ENCODE measurements at regions not wholly inside any gene's neighbourhood (a gene's known extent, or its start where the extent isn't known, plus 50 kb on each side); places are given as distances from the start of the nearest gene placed in this dataset.
A peak's percentile ranks its signal among the peaks of the same experiment; 100 is the strongest.

DNA sequence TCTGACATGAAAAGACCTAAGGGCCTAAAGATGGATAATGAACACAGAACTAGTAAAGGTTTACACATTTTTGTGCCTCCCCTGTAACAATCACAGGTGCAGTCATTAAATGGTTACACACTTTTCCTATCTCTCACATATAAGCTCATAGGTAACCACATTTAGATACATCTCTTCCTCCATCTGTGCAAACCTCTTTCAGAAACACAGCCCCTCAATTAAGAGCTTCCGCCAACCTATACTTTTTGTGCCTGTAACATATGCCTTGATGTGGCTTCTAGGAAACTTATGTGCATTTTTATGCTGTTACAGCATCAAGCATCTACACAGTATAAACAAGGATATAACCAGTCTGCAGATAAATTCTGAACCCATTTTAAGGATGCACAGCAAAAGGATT, 643.3 kb downstream of the BCL11A start:
- ChIA-PET POLR2A (no interaction called here), CTCF (interaction anchor here (0.5 to 0.6 kb wide), 2 partner anchors 114 to 705 kb away, joined by 3 read pairs; no protein-coding TSS in a partner anchor)
- intact Hi-C loops (cut with micrococcal nuclease): no loop called here
- Mint-ChIP-seq H3K27me3 (no peaks in the 10 kb centered on the region), H3K27ac (no peak overlapping the region), H3K4me3 (no peak overlapping the region), H3K36me3 (no peaks in the 10 kb centered on the region), H3K9me3 (no peaks in the 10 kb centered on the region), H3K4me1 (ENCODE audit: low read depth) (peaks cover 5% of the 10 kb centered on the region)
- no peak for DNase-seq

- H3K9me3 Mint-ChIP-seq: no peaks in the 10 kb centered on the region
- intact Hi-C loops (cut with micrococcal nuclease): no loop called here
- H3K36me3 Mint-ChIP-seq: no peaks in the 10 kb centered on the region
- ChIA-PET POLR2A (no interaction called here), CTCF (no interaction called here)
- H3K4me1 Mint-ChIP-seq (ENCODE audit: low read depth): peaks cover 5% of the 10 kb centered on the region
- H3K27me3 Mint-ChIP-seq: no peaks in the 10 kb centered on the region
- no peak overlapping the region for H3K4me3 Mint-ChIP-seq
- H3K27ac Mint-ChIP-seq: no peak overlapping the region
- no peak for DNase-seq
Observed at GRCh38 chr2:59909147-59909546, 644.3 kb downstream of the BCL11A start.

DNA sequence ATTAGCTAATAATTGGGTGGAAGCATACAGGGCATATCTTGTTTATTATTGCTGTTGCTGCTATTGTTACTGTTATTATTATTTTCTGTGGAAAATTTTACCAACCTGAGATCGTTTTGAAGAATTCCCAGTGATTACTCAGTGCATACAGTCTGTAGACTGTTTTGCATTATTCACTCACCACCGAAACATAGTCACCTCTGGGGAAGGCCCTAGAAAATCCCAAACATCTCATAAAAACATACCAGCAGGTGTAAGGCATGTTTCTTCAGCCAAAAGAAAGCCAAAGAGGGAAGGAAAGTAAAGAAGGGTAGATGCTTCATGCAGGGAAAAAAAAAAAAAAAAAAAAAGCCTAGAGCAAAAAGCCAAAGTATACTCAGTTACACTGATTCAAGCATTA, 647.7 kb downstream of the BCL11A start:
- no peak for DNase-seq
- no peak overlapping the region for H3K4me3 Mint-ChIP-seq
- POLR2A ChIA-PET: no interaction called here
- H3K36me3 Mint-ChIP-seq: no peaks in the 10 kb centered on the region
- H3K27ac Mint-ChIP-seq: no peak overlapping the region
- H3K27me3 Mint-ChIP-seq: no peaks in the 10 kb centered on the region
- H3K4me1 Mint-ChIP-seq (ENCODE audit: low read depth): peaks cover 5% of the 10 kb centered on the region
- CTCF ChIA-PET: no interaction called here
- H3K9me3 Mint-ChIP-seq: no peaks in the 10 kb centered on the region
- intact Hi-C loops (cut with micrococcal nuclease): no loop called here

DNA sequence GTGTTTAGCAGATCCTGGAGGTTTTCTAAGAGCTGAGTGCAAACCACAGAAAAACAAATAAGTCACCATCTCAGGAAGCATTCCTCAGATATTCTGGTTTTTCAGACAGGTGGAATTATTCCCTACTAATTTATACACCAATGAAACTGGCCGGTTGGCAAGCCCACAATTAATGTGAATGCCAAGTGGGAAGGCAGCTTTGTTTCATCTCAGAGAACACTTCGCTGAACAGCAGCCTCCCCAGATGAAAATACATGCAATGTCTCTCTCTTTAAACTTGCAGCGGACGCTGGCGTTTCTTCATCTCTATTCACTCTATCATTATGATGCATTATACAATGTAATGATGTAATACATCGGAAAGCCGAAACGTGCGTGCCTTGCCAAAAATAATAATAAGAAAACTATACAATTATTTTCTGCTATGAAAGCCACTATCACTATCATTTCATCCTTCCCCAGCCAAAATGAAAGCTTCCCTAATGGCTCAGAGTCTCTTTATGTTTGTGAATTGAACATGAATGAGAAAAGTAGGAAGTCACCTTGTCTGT, 649.4 kb downstream of the BCL11A start:
- H3K4me3 Mint-ChIP-seq: no peak overlapping the region
- ChIA-PET CTCF (no interaction called here), POLR2A (no interaction called here)
- H3K27me3 Mint-ChIP-seq: no peaks in the 10 kb centered on the region
- intact Hi-C loops (cut with micrococcal nuclease): no loop called here
- H3K36me3 Mint-ChIP-seq: no peaks in the 10 kb centered on the region
- H3K27ac Mint-ChIP-seq: no peak overlapping the region
- no peaks in the 10 kb centered on the region for H3K9me3 Mint-ChIP-seq
- DNase-seq: no peak
- H3K4me1 Mint-ChIP-seq (ENCODE audit: low read depth): peaks cover 2% of the 10 kb centered on the region

DNA sequence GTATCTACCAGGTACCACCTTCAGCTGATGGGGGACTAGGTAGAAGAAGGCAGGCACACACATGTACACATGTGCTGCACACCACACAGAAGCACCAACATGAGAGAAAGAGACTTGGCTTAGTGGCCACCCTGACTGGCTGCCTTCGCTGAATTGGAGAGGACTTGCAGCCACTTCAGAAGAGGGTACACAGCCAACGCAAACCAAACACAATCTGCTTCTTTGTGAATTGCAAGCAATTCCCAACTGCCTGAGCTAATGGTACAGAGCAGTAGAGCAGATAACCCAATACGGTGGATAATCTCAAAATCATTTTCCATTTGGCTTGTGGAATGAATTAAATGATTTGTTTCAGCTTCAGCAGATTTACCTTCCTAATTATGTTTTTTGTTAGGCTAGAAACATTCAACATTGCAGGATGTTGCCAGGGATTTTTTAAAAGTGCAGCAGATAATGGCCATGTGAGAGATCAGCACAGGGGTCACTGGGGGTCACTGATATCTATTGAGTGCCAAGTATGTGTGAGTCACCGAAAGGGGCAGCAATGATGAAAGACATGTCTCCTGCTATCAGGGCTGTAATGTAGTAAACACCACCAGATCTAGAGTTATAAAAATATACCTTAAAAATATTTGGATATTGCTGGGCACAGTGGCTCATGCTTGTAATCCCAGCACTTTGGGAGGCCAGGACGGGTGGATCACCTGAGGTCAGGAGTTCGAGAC, 652.6 kb downstream of the BCL11A start:
- DNase-seq: no peak
- no peaks in the 10 kb centered on the region for H3K27me3 Mint-ChIP-seq
- ChIA-PET CTCF (no interaction called here), POLR2A (no interaction called here)
- H3K9me3 Mint-ChIP-seq: no peaks in the 10 kb centered on the region
- H3K27ac Mint-ChIP-seq: no peak overlapping the region
- no peaks in the 10 kb centered on the region for H3K36me3 Mint-ChIP-seq
- no peak overlapping the region for H3K4me3 Mint-ChIP-seq
- intact Hi-C loops (cut with micrococcal nuclease): no loop called here
- peaks cover 4% of the 10 kb centered on the region for H3K4me1 Mint-ChIP-seq (ENCODE audit: low read depth)

GRCh38 chr2:59899692-59900091, 653.8 kb downstream of the BCL11A start:
- H3K9me3 Mint-ChIP-seq: no peaks in the 10 kb centered on the region
- no peaks in the 10 kb centered on the region for H3K36me3 Mint-ChIP-seq
- POLR2A ChIA-PET: no interaction called here
- H3K4me1 Mint-ChIP-seq (ENCODE audit: low read depth): peaks cover 4% of the 10 kb centered on the region
- CTCF ChIA-PET: no interaction called here
- no peak overlapping the region for H3K4me3 Mint-ChIP-seq
- H3K27ac Mint-ChIP-seq: no peak overlapping the region
- H3K27me3 Mint-ChIP-seq: no peaks in the 10 kb centered on the region
- intact Hi-C loops (cut with micrococcal nuclease): no loop called here
- no peak for DNase-seq

GRCh38 chr2:59896499-59897245, 656.8 kb downstream of the BCL11A start:
- Mint-ChIP-seq H3K27ac (no peak overlapping the region), H3K9me3 (no peaks in the 10 kb centered on the region), H3K4me3 (no peak overlapping the region), H3K27me3 (no peaks in the 10 kb centered on the region), H3K36me3 (no peaks in the 10 kb centered on the region), H3K4me1 (ENCODE audit: low read depth) (peaks cover 4% of the 10 kb centered on the region)
- intact Hi-C loops (cut with micrococcal nuclease): no loop called here
- no peak for DNase-seq
- POLR2A ChIA-PET: no interaction called here
- CTCF ChIA-PET: no interaction called here

- no peak overlapping the region for H3K4me3 Mint-ChIP-seq
- H3K36me3 Mint-ChIP-seq: no peaks in the 10 kb centered on the region
- POLR2A ChIA-PET: no interaction called here
- CTCF ChIA-PET: no interaction called here
- H3K27me3 Mint-ChIP-seq: no peaks in the 10 kb centered on the region
- H3K27ac Mint-ChIP-seq: no peak overlapping the region
- intact Hi-C loops (cut with micrococcal nuclease): no loop called here
- H3K9me3 Mint-ChIP-seq: no peaks in the 10 kb centered on the region
- peaks cover 4% of the 10 kb centered on the region for H3K4me1 Mint-ChIP-seq (ENCODE audit: low read depth)
- DNase-seq: no peak
Observed at GRCh38 chr2:59893612-59894011, 659.8 kb downstream of the BCL11A start.

DNA sequence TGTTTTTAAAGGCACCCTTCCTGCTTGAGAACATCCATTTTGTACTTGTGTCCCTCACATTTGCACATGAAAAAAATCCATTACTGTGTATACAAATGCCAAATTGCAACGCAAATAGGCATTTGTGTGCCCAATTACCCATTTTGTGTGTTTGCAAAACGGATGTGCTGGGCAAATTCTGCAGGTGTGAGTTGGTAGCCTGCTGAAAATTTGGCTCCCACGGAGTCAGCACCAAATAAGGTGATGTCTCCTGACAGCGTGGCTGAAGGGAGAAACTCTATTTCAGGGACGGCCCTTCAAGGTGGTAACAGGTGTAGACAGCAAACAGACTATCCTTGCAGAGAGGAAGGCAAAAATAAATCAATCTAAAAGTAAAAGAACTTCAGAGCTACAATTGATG, 661.1 kb downstream of the BCL11A start:
- no peak for DNase-seq
- ChIA-PET POLR2A (no interaction called here), CTCF (no interaction called here)
- Mint-ChIP-seq H3K4me1 (ENCODE audit: low read depth) (peaks cover 15% of the 10 kb centered on the region), H3K4me3 (no peak overlapping the region), H3K9me3 (no peaks in the 10 kb centered on the region), H3K36me3 (no peaks in the 10 kb centered on the region), H3K27ac (no peak overlapping the region), H3K27me3 (no peaks in the 10 kb centered on the region)
- intact Hi-C loops (cut with micrococcal nuclease): no loop called here

GRCh38 chr2:59889305-59889704, 664.1 kb downstream of the BCL11A start:
- no peak for DNase-seq
- ChIA-PET CTCF (no interaction called here), POLR2A (no interaction called here)
- no peaks in the 10 kb centered on the region for H3K9me3 Mint-ChIP-seq
- H3K27me3 Mint-ChIP-seq: no peaks in the 10 kb centered on the region
- peaks cover 27% of the 10 kb centered on the region for H3K4me1 Mint-ChIP-seq (ENCODE audit: low read depth)
- no peak overlapping the region for H3K4me3 Mint-ChIP-seq
- H3K27ac Mint-ChIP-seq: no peak overlapping the region
- no peaks in the 10 kb centered on the region for H3K36me3 Mint-ChIP-seq
- intact Hi-C loops (cut with micrococcal nuclease): no loop called here

DNA sequence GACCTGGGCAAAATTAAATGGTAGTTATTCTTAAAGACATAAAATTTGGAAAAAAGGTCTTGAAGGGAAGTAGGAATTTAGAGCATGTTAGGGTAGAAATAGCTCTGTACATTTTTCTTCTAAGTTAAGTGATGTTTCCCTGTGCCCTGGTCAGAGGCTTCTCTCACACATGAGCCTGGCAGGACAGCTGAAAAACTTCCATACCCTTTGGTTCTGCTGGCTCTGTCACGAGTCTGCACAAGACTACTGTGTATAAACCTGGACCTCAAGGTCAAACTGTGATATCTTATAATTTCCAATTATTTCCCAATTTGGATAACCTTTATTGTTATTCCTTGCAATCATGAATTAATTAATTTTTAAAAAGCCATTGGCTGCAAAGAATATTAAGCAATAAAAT, 664.7 kb downstream of the BCL11A start:
- no peaks in the 10 kb centered on the region for H3K27me3 Mint-ChIP-seq
- no peaks in the 10 kb centered on the region for H3K36me3 Mint-ChIP-seq
- intact Hi-C loops (cut with micrococcal nuclease): no loop called here
- DNase-seq: no peak
- ChIA-PET CTCF (no interaction called here), POLR2A (no interaction called here)
- H3K27ac Mint-ChIP-seq: no peak overlapping the region
- H3K9me3 Mint-ChIP-seq: no peaks in the 10 kb centered on the region
- H3K4me3 Mint-ChIP-seq: no peak overlapping the region
- H3K4me1 Mint-ChIP-seq (ENCODE audit: low read depth): peaks cover 27% of the 10 kb centered on the region

DNA sequence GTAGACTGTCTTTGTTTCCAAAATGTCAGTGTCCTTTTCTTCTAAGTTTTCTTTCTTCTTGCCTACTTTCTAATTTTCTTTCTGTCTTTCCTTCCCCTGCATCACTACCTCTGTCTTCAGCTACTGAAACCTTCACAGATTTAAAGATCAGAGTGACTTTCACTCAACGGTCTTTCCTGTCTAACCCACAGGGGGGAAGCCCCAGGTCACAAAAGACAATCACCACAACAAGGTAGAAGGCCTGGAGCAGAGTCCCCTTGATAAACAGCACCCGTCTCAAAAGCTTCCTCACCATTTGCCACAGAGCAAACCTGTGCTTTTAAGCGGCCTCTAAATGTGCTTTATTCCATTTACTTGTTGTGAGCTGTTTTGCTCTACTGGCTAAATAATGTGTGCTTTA, 665.4 kb downstream of the BCL11A start:
- POLR2A ChIA-PET: no interaction called here

GRCh38 chr2:59887366-59887765, 666.1 kb downstream of the BCL11A start:
- DNase-seq: no peak
- no peaks in the 10 kb centered on the region for H3K9me3 Mint-ChIP-seq
- H3K36me3 Mint-ChIP-seq: no peaks in the 10 kb centered on the region
- no peak overlapping the region for H3K27ac Mint-ChIP-seq
- H3K27me3 Mint-ChIP-seq: no peaks in the 10 kb centered on the region
- ChIA-PET POLR2A (no interaction called here), CTCF (no interaction called here)
- peaks cover 27% of the 10 kb centered on the region for H3K4me1 Mint-ChIP-seq (ENCODE audit: low read depth)
- H3K4me3 Mint-ChIP-seq: no peak overlapping the region
- intact Hi-C loops (cut with micrococcal nuclease): no loop called here

More for the DNA sequence above, 665.4 kb downstream of the BCL11A start:
- no peaks in the 10 kb centered on the region for H3K27me3 Mint-ChIP-seq
- H3K4me3 Mint-ChIP-seq: no peak overlapping the region
- no peaks in the 10 kb centered on the region for H3K9me3 Mint-ChIP-seq
- peaks cover 27% of the 10 kb centered on the region for H3K4me1 Mint-ChIP-seq (ENCODE audit: low read depth)
- no peak overlapping the region for H3K27ac Mint-ChIP-seq
- H3K36me3 Mint-ChIP-seq: no peaks in the 10 kb centered on the region
- peak; percentile 39 for DNase-seq
- CTCF ChIA-PET: no interaction called here
- intact Hi-C loops (cut with micrococcal nuclease): no loop called here
